GM12891 (cell line): ENCODE measurements at regions not wholly inside any gene's neighbourhood (a gene's known extent, or its start where the extent isn't known, plus 50 kb on each side); places are given as distances from the start of the nearest gene placed in this dataset.

ENCODE experiments used
- PAX5 ChIP-seq: IDR thresholded peaks from 2 replicates; pipeline ENCODE4 v1.6.1; 2011; ENCODE audit warnings: low read length, moderate library complexity, mild to moderate bottlenecking; ENCODE audit not compliant: insufficient read depth, severe bottlenecking
- POLR2A ChIP-seq: IDR thresholded peaks from 2 replicates; pipeline ENCODE4 v1.6.1; 2011; ENCODE audit warnings: low read depth, low read length, control low read depth
- POLR2AphosphoS5 ChIP-seq: IDR thresholded peaks from 2 replicates; pipeline ENCODE4 v1.6.1; 2011; ENCODE audit warnings: low read depth, low read length, control low read depth
- POU2F2 ChIP-seq: IDR thresholded peaks from 2 replicates; pipeline ENCODE4 v1.6.1; 2011; ENCODE audit warnings: low read depth, mild to moderate bottlenecking, control low read depth, low read length, moderate library complexity
- SPI1 ChIP-seq: IDR thresholded peaks from 2 replicates; pipeline ENCODE4 v1.6.1; 2011; ENCODE audit warnings: low read depth, low read length, control low read depth
- TAF1 ChIP-seq: IDR thresholded peaks from 2 replicates; pipeline ENCODE4 v1.6.1; 2011; ENCODE audit warnings: low read depth, low read length, control low read depth

DNA sequence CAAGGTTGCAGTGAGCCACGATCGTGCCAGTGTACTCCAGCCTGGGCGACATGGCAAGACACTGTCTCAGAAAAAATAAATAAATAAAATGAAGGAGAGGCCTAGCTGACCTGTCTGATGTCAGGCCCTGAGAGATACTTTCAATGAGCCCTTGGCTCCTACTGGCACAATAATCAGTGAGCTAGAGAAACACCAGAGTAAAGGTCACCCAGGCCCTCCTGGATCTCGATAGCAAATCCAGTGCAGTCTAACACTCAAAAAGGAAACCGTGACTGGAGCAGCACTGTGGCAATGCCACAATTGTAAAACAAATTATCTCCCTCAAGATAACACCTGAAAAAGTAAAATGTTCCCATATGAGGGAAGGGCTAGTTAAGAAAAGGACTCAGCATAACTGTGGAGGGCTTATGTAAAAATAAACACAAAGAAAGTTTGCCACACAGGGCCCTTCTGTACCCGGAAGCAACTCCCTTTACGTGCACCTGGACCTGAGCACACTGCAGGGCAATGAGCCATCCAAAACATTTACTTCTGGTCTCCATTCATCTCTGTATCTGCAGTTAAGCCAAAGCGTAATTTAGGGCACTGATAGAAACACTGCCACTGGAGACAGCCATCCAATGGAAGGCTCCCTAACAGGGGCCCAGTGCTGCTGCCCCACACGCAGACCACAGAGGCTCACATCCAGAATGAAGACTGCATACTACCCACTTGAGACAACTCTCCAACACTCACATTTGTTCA is 293.1 kb upstream of the HSFY2 start:
- TF ChIP-seq POLR2A (no peak), TAF1 (no peak), POLR2AphosphoS5 (no peak), POU2F2 (no peak), SPI1 (no peak), PAX5 (no peak)
